Endodermal cell (in vitro differentiated cells): ENCODE measurements at regions not wholly inside any gene's neighbourhood (a gene's known extent, or its start where the extent isn't known, plus 50 kb on each side); places are given as distances from the start of the nearest gene placed in this dataset.

Experiments
- DNase-seq: peaks from one replicate; pipeline ENCODE4 v3.0.0-alpha.2; 2017
- H3K27ac ChIP-seq: 2 replicates; pipeline ENCODE4 v1.5.1; 2013; ENCODE audit warnings: mild to moderate bottlenecking, low read depth, low read length, moderate library complexity
- H3K27me3 ChIP-seq: 2 replicates; pipeline ENCODE4 v1.6.1; 2013; ENCODE audit warnings: mild to moderate bottlenecking, low read length, moderate library complexity; ENCODE audit not compliant: insufficient read depth, control insufficient read depth, poor library complexity, severe bottlenecking
- H3K36me3 ChIP-seq: 2 replicates; pipeline ENCODE4 v1.7.0; 2013; ENCODE audit warnings: mild to moderate bottlenecking, low read length, moderate library complexity; ENCODE audit not compliant: control insufficient read depth, insufficient read depth
- H3K4me1 ChIP-seq: one replicate; pipeline ENCODE4 v1.7.0; 2013; ENCODE audit warnings: low read length; ENCODE audit not compliant: control insufficient read depth, insufficient read depth
- H3K4me3 ChIP-seq: 2 replicates; pipeline ENCODE4 v1.5.1; 2013; ENCODE audit warnings: mild to moderate bottlenecking, low read length, moderate library complexity
- H3K9ac ChIP-seq: 2 replicates; pipeline ENCODE4 v1.6.1; 2013; ENCODE audit warnings: mild to moderate bottlenecking, low read length, moderate library complexity; ENCODE audit not compliant: poor library complexity, severe bottlenecking; ENCODE audit errors: extremely low read depth
- H3K9me3 ChIP-seq: 2 replicates; pipeline ENCODE4 v1.6.1; 2013; ENCODE audit warnings: mild to moderate bottlenecking, low read length, moderate library complexity; ENCODE audit not compliant: control insufficient read depth
- H3K27ac Mint-ChIP-seq: 2 replicates; pipeline ENCODE4 v1.8.0; 2020; ENCODE audit warnings: mixed read lengths
- H3K27me3 Mint-ChIP-seq: 2 replicates; pipeline ENCODE4 v1.8.0; 2021; ENCODE audit warnings: mild to moderate bottlenecking, mixed read lengths; ENCODE audit not compliant: insufficient read depth
- H3K36me3 Mint-ChIP-seq: 2 replicates; pipeline ENCODE4 v1.8.0; 2020; ENCODE audit warnings: low read depth, mixed read lengths
- H3K4me1 Mint-ChIP-seq: 2 replicates; pipeline ENCODE4 v1.8.0; 2020; ENCODE audit warnings: mixed read lengths
- H3K4me3 Mint-ChIP-seq: 2 replicates; pipeline ENCODE4 v1.8.0; 2020; ENCODE audit warnings: mild to moderate bottlenecking, moderate library complexity, mixed read lengths
- H3K9me3 Mint-ChIP-seq: 2 replicates; pipeline ENCODE4 v1.8.0; 2020; ENCODE audit warnings: mild to moderate bottlenecking, mixed read lengths
- WGBS, 2 experiments: methylation state at CpG; one replicate each; pipeline versions ENCODE4 v1.1.5 to v1.1.7; 2013; ENCODE audit warnings: missing lambda C conversion rate in 2 of 2, mixed read lengths in 1 of 2; ENCODE audit not compliant: insufficient coverage in 1 of 2, insufficient read length in 1 of 2; 5-methylcytosine and 5-hydroxymethylcytosine counted together
- TF ChIP-seq, protein P1 (sequence below): fragments of 200-600 bp; sonication (generic); conservative IDR thresholded peaks from 2 replicates; pipeline ENCODE4 v1.5.0; 2021; ENCODE audit warnings: antibody characterized with exemption, mild to moderate bottlenecking

DNA sequence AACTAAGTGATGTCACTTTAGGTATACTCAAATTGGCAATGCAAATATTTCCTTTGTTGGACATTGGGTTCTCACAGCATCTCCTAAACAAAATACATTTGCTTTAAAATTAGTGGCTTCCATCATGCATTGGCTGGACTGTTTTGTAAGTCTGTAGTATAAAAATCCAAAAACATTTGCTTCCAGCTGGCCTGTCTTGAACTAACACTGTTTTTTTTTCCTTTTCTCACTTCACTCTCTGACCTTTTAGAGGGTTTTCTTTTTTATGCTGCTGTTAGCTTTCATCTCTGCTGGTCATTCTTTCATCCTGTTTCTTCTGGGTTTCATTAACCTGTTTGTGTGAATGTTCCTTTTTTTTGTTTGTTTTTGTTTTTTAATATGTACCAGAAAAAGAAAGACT, 121.7 kb upstream of the MLIP start:
- Histone ChIP-seq H3K36me3 (no peaks in the 10 kb centered on the region), H3K27ac (no peak overlapping the region), H3K9me3 (no peaks in the 10 kb centered on the region), H3K4me1 (no peaks in the 10 kb centered on the region), H3K27me3 (no peaks in the 10 kb centered on the region), H3K9ac (no peak overlapping the region), H3K4me3 (no peak overlapping the region)
- no peak overlapping the region for H3K27ac Mint-ChIP-seq
- no peak for DNase-seq
- TF ChIP-seq, protein P1, sequence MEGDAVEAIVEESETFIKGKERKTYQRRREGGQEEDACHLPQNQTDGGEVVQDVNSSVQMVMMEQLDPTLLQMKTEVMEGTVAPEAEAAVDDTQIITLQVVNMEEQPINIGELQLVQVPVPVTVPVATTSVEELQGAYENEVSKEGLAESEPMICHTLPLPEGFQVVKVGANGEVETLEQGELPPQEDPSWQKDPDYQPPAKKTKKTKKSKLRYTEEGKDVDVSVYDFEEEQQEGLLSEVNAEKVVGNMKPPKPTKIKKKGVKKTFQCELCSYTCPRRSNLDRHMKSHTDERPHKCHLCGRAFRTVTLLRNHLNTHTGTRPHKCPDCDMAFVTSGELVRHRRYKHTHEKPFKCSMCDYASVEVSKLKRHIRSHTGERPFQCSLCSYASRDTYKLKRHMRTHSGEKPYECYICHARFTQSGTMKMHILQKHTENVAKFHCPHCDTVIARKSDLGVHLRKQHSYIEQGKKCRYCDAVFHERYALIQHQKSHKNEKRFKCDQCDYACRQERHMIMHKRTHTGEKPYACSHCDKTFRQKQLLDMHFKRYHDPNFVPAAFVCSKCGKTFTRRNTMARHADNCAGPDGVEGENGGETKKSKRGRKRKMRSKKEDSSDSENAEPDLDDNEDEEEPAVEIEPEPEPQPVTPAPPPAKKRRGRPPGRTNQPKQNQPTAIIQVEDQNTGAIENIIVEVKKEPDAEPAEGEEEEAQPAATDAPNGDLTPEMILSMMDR, result no peak
- H3K27me3 Mint-ChIP-seq, result no peaks in the 10 kb centered on the region
- H3K4me3 Mint-ChIP-seq, result no peak overlapping the region
- peaks cover 18% of the 10 kb centered on the region for H3K4me1 Mint-ChIP-seq
- H3K36me3 Mint-ChIP-seq, result no peaks in the 10 kb centered on the region
- H3K9me3 Mint-ChIP-seq, result no peaks in the 10 kb centered on the region

- TF ChIP-seq, protein P1, result peak; percentile 53
- WGBS, 2 experiments, result 90% methylated on average over 1 of the region's 3 CpGs; no CpG with 5 or more reads in 1 of the 2 experiments
- H3K4me3 Mint-ChIP-seq, result no peak overlapping the region
- no peak overlapping the region for H3K4me3 ChIP-seq
- no peaks in the 10 kb centered on the region for H3K36me3 ChIP-seq
- no peak overlapping the region for H3K27ac ChIP-seq
- H3K9me3 ChIP-seq, result no peaks in the 10 kb centered on the region
- H3K9me3 Mint-ChIP-seq, result no peaks in the 10 kb centered on the region
- no peak overlapping the region for H3K27ac Mint-ChIP-seq
- H3K27me3 Mint-ChIP-seq, result no peaks in the 10 kb centered on the region
- H3K9ac ChIP-seq, result no peak overlapping the region
- peaks cover 11% of the 10 kb centered on the region for H3K4me1 Mint-ChIP-seq
- no peaks in the 10 kb centered on the region for H3K4me1 ChIP-seq
- H3K27me3 ChIP-seq, result no peaks in the 10 kb centered on the region
- no peaks in the 10 kb centered on the region for H3K36me3 Mint-ChIP-seq
- no peak for DNase-seq
These were observed 118.7 kb upstream of the MLIP start for GRCh38 chr6:53992522-53992921.

- Histone ChIP-seq H3K36me3 (no peaks in the 10 kb centered on the region), H3K27ac (no peak overlapping the region), H3K27me3 (no peaks in the 10 kb centered on the region), H3K9me3 (no peaks in the 10 kb centered on the region), H3K9ac (no peak overlapping the region), H3K4me3 (no peak overlapping the region), H3K4me1 (peaks cover 2% of the 10 kb centered on the region)
- no peak for DNase-seq
- H3K4me3 Mint-ChIP-seq, result no peak overlapping the region
- H3K36me3 Mint-ChIP-seq, result no peaks in the 10 kb centered on the region
- TF ChIP-seq, protein P1, result no peak
- H3K27ac Mint-ChIP-seq, result no peak overlapping the region
- H3K9me3 Mint-ChIP-seq, result no peaks in the 10 kb centered on the region
- peaks cover 11% of the 10 kb centered on the region for H3K4me1 Mint-ChIP-seq
- no peaks in the 10 kb centered on the region for H3K27me3 Mint-ChIP-seq
- no CpG with 5 or more reads among the region's 1 CpG for WGBS, 2 experiments
These were observed 117.0 kb upstream of the MLIP start for GRCh38 chr6:53994201-53994600.
